Smooth muscle cell of the brain vasculature (primary cell): ENCODE measurements at regions not wholly inside any gene's neighbourhood (a gene's known extent, or its start where the extent isn't known, plus 50 kb on each side); places are given as distances from the start of the nearest gene placed in this dataset.

Experiments
- DNase-seq: peaks from one replicate; pipeline ENCODE4 v3.0.0-alpha.2; 2012; ENCODE audit warnings: low read depth, low spot score

GRCh38 chr1:5750186-5751162, 241.8 kb downstream of the NPHP4 start:
- DNase-seq: no peak

GRCh38 chr1:5748286-5749225, 243.7 kb downstream of the NPHP4 start:
- no peak for DNase-seq

- no peak for DNase-seq
These were observed 244.6 kb downstream of the NPHP4 start for GRCh38 chr1:5747426-5748285.

GRCh38 chr1:5746611-5747425, 245.4 kb downstream of the NPHP4 start:
- DNase-seq: no peak

- peak; percentile 20 for DNase-seq
These were observed 246.2 kb downstream of the NPHP4 start for GRCh38 chr1:5745800-5746610.

GRCh38 chr1:5744911-5745799, 247.1 kb downstream of the NPHP4 start:
- no peak for DNase-seq

GRCh38 chr1:5744341-5744740, 247.9 kb downstream of the NPHP4 start:
- DNase-seq: no peak

- no peak for DNase-seq
These were observed 248.7 kb downstream of the NPHP4 start for GRCh38 chr1:5743435-5744095.

GRCh38 chr1:5742801-5743200, 249.4 kb downstream of the NPHP4 start:
- DNase-seq: no peak

- DNase-seq: no peak
These were observed 250.2 kb downstream of the NPHP4 start for GRCh38 chr1:5742032-5742431.

GRCh38 chr1:5740865-5741860, 251.1 kb downstream of the NPHP4 start:
- DNase-seq: no peak

- no peak for DNase-seq
These were observed 251.8 kb downstream of the NPHP4 start for GRCh38 chr1:5740450-5740849.

GRCh38 chr1:5739561-5740078, 252.6 kb downstream of the NPHP4 start:
- DNase-seq: no peak

- DNase-seq: no peak
These were observed 253.2 kb downstream of the NPHP4 start for GRCh38 chr1:5738911-5739462.

- DNase-seq: no peak
These were observed 255.1 kb downstream of the NPHP4 start for GRCh38 chr1:5737081-5737480.

GRCh38 chr1:5734996-5735395, 257.2 kb downstream of the NPHP4 start:
- DNase-seq: no peak
